ENCODE measurements at regions not wholly inside any gene's neighbourhood (a gene's known extent, or its start where the extent isn't known, plus 50 kb on each side); places are given as distances from the start of the nearest gene placed in this dataset.

DNA sequence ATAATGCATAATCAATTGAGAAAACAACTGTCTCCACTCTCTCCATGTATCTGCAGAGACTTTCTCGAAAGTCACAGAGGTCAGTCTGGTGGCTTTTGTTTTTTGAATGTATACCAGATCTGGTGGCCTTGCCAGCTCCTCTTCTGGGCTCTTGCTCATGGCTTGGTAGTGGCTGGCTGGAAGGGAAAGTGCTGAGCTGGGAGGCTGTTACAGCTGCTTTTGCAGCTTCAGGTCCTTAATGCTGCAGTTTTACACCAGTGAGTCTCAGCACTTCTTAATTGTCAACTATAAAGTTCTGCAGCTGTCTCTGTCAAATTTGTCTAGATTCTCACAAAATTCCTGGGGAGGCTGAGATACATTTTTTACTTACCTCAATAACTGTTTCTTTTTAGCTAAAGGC is 390.0 kb downstream of the GRXCR1 start:
- TF ChIP-seq, protein P1, sequence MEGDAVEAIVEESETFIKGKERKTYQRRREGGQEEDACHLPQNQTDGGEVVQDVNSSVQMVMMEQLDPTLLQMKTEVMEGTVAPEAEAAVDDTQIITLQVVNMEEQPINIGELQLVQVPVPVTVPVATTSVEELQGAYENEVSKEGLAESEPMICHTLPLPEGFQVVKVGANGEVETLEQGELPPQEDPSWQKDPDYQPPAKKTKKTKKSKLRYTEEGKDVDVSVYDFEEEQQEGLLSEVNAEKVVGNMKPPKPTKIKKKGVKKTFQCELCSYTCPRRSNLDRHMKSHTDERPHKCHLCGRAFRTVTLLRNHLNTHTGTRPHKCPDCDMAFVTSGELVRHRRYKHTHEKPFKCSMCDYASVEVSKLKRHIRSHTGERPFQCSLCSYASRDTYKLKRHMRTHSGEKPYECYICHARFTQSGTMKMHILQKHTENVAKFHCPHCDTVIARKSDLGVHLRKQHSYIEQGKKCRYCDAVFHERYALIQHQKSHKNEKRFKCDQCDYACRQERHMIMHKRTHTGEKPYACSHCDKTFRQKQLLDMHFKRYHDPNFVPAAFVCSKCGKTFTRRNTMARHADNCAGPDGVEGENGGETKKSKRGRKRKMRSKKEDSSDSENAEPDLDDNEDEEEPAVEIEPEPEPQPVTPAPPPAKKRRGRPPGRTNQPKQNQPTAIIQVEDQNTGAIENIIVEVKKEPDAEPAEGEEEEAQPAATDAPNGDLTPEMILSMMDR (IDR thresholded peaks at IDR 0.05; ENCODE audit: low read depth, low read length, missing control alignments) = no peak
- no peak overlapping the region for H3K4me3 ChIP-seq (ENCODE audit: low read depth, low read length)
- no peak for DNase-seq (ENCODE audit: low read depth)

DNA sequence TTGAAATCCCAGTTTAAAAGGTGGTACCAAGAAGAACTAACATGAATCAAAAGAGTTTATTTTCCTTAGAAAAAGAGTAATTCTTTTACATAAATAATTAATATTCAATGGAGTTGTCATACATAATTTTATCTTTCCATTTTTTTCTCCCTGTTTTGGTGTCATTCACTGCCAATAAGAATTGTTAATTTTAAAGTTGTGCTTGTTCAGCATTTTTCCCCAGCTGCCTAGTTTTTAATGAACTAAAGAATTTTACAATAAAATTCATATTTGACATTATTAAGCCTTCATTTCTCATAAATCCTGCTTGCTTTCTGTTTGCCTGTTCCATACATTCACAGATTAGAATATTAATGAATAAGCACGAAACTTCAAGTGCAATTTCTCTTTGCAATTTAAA is 393.6 kb downstream of the GRXCR1 start:
- TF ChIP-seq, protein P1 (IDR thresholded peaks at IDR 0.05; ENCODE audit: low read depth, low read length, missing control alignments) = no peak
- DNase-seq (ENCODE audit: low read depth) = no peak
- no peak overlapping the region for H3K4me3 ChIP-seq (ENCODE audit: low read depth, low read length)

DNA sequence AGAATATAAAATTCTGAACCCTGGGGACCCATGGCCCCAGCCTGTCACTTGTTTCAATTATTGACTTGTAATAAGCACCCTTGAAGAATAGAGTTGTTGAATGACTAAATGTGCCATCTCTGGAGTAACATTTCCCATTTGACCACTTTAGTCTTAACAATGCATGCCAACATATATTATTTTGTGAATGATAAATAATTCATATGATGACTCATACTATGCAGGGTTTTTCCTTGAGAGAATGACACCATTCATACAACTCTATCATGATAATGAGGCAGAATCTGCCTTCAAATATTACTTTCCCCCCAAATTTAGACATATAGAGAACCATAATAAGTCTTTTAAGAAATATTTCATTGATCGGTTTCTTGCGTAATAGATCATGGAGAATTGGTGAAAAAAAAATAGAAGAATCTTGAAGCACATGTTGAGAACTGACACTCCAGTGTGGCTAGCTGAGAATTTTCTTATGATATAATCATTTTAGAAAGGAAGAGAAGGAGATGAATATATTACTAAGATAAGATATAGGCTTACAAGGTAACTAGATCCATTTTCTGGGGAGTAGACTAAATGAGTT is 404.5 kb downstream of the GRXCR1 start:
- no peak overlapping the region for H3K4me3 ChIP-seq (ENCODE audit: low read depth, low read length)
- TF ChIP-seq, protein P1 (IDR thresholded peaks at IDR 0.05; ENCODE audit: low read depth, low read length, missing control alignments) = no peak
- no peak for DNase-seq (ENCODE audit: low read depth)

DNA sequence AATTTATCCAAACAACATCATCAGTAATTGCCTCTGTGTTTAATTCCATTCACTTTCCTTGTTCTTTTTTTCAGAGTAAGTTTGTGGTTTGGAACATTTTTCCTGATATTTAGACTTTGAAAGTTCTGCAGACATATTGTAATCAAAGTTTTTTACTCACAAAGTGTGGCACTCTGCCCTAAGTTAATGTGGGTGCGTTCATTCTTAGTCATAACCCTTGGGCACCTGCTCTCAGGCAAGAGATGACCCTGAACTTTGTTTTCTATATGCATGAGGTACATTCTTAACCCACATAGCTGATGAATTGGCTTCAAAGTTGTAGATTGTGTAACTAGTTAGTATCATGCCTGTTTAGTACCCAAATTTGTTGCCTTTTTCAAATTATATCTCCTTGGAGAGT is 424.3 kb downstream of the GRXCR1 start:
- TF ChIP-seq, protein P1 (IDR thresholded peaks at IDR 0.05; ENCODE audit: low read depth, low read length, missing control alignments) = no peak
- no peak overlapping the region for H3K4me3 ChIP-seq (ENCODE audit: low read depth, low read length)
- DNase-seq (ENCODE audit: low read depth) = no peak

DNA sequence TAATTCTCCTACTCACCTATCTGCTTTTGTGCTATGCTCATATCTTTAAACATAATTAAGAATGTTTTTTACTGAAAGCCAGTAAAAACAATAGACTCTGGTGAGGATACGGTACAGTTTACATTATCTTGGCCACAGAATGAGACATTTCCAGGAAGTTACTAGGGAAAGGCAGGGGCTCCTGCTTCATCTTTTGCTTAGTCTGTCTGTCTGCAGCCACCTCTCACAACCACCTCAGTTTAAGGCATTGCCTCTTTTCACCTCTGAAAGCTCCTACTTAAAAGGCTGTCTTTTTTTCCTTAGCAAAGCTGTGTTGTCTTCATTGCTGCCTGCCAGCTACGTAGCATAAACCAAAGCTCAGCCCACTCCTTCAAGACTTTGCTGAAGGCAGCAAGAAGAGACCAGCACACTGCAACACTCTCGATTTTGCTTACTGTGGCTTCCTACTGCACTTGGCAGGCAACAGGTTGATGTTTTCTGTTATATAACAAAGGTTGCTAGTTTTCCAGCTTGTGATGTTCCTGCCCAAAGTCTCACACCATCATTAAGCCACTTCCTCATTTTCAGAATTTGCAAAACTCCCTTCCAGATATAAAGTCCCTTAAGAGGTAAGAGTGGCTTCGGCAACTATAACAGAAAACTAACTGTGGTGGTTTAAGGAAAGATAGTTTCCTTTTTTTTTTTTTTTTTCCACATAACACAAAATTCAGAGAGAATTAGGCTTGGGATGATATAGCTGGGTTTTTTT is 432.9 kb downstream of the GRXCR1 start:
- DNase-seq (ENCODE audit: low read depth) = no peak

DNA sequence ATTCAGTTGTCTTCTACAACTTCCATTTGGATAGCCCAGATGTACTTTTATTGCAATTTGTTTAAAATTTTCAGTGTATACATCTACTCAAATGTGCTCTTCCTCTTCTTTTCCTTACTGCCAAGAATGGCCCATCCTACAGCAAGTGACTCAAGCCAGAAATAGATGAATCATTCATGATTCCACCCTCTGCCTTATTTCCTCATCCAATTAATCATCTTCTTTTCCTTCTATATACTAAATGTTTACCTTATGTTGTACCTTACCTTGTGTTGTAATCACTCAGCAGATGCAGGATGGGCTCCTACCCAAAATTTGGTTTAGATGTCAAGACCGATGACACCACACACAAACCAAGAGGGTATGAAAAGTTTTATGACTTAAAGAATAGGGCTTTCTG is 437.8 kb downstream of the GRXCR1 start:
- H3K4me3 ChIP-seq (ENCODE audit: low read depth, low read length) = no peak overlapping the region
- TF ChIP-seq, protein P1 (IDR thresholded peaks at IDR 0.05; ENCODE audit: low read depth, low read length, missing control alignments) = no peak
- no peak for DNase-seq (ENCODE audit: low read depth)

More for the DNA sequence above, 432.9 kb downstream of the GRXCR1 start:
- TF ChIP-seq, protein P1 (IDR thresholded peaks at IDR 0.05; ENCODE audit: low read depth, low read length, missing control alignments) = no peak
- H3K4me3 ChIP-seq (ENCODE audit: low read depth, low read length) = no peak overlapping the region

Measured in GM12864 (cell line).